22Rv1 (cell line): ENCODE measurements at regions not wholly inside any gene's neighbourhood (a gene's known extent, or its start where the extent isn't known, plus 50 kb on each side); places are given as distances from the start of the nearest gene placed in this dataset.

Experiments
- CTCF ChIP-seq: fragments of 450-650 bp; IDR thresholded peaks from 2 replicates; pipeline ENCODE4 v1.5.1; 2017; ENCODE audit warnings: mild to moderate bottlenecking
- ZFX ChIP-seq: fragments of 450-650 bp; IDR thresholded peaks from 2 replicates; pipeline ENCODE4 v1.6.1; 2017; ENCODE audit warnings: antibody characterized with exemption, borderline replicate concordance

GRCh38 chr6:81977486-81977885 is 225.0 kb upstream of the TENT5A start:
- TF ChIP-seq CTCF (no peak), ZFX (no peak)
